T47D (cell line): ENCODE measurements at regions not wholly inside any gene's neighbourhood (a gene's known extent, or its start where the extent isn't known, plus 50 kb on each side); places are given as distances from the start of the nearest gene placed in this dataset.
"Not testable (repeated sequence)": the region's sequence is repeated elsewhere in the genome, so short reads cannot be mapped to it uniquely, and the experiment has no call there.

ENCODE experiments used
- DNase-seq, 2 experiments: peaks; one replicate each; pipeline versions ENCODE4 v3.0.0 to v3.0.0-alpha.2; 2011 to 2012; ENCODE audit warnings: low read depth in 1 of 2, low spot score in 1 of 2
- JUND ChIP-seq: IDR thresholded peaks from 2 replicates; pipeline ENCODE4 v1.6.1; 2012; ENCODE audit warnings: low read depth
- in situ Hi-C: cut with HindIII; loops from 2 replicates; pipeline ENCODE4 v1.10.0; 2016; ENCODE audit warnings: low sequenced_read_pairs, low pct_unique_long_range_greater_than_20kb

DNA sequence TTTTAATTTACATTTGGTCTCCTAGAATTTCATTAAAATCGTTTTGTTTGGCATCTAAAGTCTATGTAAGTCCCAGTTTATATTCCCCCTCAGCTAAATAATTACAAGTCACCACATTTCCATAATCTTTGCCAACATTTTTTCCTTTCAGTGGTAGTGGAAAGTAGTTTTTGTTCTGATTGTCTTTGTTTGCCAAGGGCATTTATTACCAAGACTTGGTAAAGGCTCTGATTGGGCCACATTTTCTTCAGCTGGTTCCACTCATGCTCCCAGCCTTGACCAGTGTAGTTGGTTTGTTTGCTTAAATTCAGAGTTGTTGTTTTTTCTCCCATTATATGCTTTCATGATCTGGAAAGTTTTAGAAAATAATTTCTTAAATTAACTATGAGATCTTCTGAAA lies 153.4 kb upstream of the MME start:
- TF ChIP-seq JUND, result no peak
- DNase-seq, result no peak
- in situ Hi-C loops, result no loop called here

DNA sequence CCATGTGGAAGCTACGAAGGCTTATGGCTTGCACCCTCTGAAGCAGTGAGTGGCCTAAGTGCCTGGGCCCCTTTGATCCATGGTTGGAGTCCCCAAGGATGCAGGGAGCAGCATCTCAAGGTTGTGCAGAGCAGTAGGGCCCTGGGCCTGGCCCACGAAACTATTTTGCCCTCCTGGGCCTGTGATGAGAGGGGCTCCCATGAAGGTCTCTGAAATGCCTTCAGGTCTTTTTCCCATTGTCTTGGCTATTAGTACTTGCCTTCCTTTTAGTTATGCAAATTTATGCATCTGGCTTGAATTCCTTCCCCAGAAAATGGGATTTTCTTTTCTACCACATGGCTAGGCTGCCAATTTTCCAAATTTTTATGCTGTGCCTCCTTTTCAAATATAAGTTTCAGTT lies 158.8 kb upstream of the MME start:
- in situ Hi-C loops, result no loop called here
- DNase-seq, result no peak
- no peak for TF ChIP-seq JUND

DNA sequence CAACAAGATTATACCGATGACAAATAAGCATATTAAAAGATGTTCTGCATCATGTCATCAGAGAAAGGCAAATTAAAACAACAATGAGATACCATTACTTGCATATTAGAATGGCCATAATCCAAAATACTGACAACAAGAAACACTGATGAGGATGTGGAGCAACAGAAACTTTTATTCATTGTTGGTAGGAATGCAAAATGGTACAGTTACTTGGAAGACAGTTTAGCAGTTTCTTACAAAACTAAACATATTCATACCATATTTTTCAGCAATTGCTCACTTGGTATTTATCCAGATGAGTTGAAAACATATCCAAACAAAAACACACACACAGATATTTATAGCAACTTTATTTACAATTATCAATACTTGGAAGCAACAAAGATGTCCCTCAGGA lies 160.9 kb upstream of the MME start:
- in situ Hi-C loops, result no loop called here
- no peak for DNase-seq
- no peak for TF ChIP-seq JUND

DNA sequence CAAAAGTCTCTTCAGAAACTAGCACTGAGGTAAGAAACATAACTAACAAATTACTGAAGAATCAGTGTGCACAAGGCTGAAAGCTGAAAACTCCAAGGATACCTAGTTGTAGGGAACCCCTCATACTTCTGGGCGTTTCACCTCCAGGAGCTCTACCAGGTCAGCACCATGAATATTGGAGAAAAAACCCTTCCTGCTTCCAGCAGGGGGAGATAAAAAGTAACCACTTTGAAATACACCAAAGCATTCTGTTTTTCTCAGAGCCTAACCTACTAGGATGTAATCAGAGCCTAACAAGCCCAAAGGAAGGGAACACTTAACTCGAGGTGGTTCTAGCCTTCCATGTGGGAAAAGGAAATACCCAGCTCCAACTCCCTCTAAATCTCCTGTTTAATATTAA lies 175.8 kb upstream of the MME start:
- DNase-seq, result peak; percentile 18 to 48
- no peak for TF ChIP-seq JUND
- in situ Hi-C loops, result no loop called here

DNA sequence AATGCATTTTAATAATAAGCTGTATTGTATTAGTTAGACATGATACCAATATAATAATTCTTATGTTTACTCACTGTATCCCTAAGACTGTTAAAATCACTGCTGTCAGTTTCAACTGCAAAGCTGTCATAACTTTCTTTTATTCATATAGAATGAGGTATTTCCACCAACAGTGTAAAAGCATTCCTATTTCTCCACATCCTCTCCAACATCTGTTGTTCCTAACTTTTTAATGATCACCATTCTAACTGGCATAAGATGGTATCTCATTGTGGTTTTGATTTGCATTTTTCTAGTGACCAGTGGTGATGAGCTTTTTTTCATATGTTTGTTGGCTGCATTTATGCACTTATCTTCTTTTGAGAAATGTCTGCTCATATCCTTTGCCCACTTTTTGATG lies 177.6 kb upstream of the MME start:
- in situ Hi-C loops, result not testable (repeated sequence)

GRCh38 chr3:154901278-154901677 lies 178.8 kb upstream of the MME start:
- TF ChIP-seq JUND, result no peak
- no peak for DNase-seq
- in situ Hi-C loops, result no loop called here

More for the DNA sequence above, 177.6 kb upstream of the MME start:
- not testable (repeated sequence) for DNase-seq

DNA sequence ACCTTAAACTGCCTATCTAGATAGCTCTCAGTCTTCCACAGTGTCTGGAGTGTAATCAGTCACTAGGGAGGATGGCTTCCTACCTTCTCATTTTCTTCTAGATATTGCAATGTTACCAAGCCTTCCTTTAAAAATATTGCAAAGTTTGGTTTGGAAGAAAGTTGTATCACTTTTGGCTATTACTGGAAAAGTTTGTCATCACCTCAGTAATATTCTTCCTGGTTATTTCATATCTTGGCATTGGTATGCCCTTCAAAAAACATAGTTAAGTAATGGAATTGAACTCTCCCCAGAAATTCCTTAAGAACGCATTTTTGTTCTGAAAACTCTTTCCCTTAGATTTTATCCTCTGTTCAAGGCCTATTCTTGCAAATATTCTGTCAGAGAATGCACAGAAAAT lies 179.3 kb upstream of the MME start:
- DNase-seq, result no peak
- in situ Hi-C loops, result no loop called here
- no peak for TF ChIP-seq JUND

GRCh38 chr3:154898916-154899315 lies 181.2 kb upstream of the MME start:
- TF ChIP-seq JUND, result no peak
- in situ Hi-C loops, result no loop called here
- DNase-seq, result no peak

- no peak for DNase-seq
- TF ChIP-seq JUND, result no peak
- in situ Hi-C loops, result no loop called here
These were observed 181.7 kb upstream of the MME start for GRCh38 chr3:154898443-154898842.

GRCh38 chr3:154893813-154894212 lies 186.3 kb upstream of the MME start:
- in situ Hi-C loops, result no loop called here
- DNase-seq, result no peak
- no peak for TF ChIP-seq JUND

GRCh38 chr3:154889227-154889634 lies 190.9 kb upstream of the MME start:
- in situ Hi-C loops, result no loop called here
- no peak for TF ChIP-seq JUND
- DNase-seq, result no peak

DNA sequence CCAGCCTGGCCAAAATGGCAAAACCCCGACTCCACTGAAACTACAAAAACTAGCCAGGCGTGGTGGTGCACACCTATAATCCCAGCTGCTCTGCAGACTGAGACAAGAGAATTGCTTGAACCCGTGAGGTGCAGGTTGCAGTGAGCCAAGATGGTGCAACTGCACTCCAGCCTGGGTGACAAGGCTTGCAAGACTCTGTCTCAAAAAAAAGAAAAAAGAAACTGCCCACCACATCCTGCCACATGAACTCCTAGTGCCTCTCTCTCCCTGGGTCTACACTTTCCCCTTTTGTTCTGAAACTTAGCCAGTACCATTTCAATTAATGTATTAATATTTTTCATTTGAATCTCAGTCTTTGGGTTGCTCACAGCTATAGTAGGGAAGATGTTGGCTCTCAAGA lies 192.2 kb upstream of the MME start:
- DNase-seq, result no peak

GRCh38 chr3:154886437-154886836 lies 193.7 kb upstream of the MME start:
- no peak for DNase-seq
- in situ Hi-C loops, result no loop called here
- no peak for TF ChIP-seq JUND

More for the DNA sequence above, 192.2 kb upstream of the MME start:
- TF ChIP-seq JUND, result no peak
- in situ Hi-C loops, result no loop called here

DNA sequence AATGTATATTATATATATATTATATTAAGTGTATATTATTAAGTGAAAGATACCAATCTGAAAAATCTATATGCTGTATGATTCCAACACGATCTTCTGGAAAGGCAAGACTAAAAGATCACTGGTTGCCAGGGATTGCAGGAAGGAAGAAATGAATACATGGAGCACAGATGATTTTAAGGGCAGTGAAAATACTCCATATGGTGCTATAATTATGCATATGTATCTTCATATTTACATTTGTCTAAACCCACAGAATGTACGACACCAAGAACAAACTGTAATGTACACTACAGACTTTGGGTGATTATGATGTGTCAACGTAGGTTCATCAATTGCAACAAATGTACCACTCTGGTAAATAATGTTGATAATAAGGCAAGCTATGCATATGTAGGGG lies 194.7 kb upstream of the MME start:
- TF ChIP-seq JUND, result no peak
- in situ Hi-C loops, result no loop called here
- no peak for DNase-seq

GRCh38 chr3:154884952-154885351 lies 195.2 kb upstream of the MME start:
- DNase-seq, result no peak
- TF ChIP-seq JUND, result no peak
- in situ Hi-C loops, result no loop called here
